ENCODE measurements at regions not wholly inside any gene's neighbourhood (a gene's known extent, or its start where the extent isn't known, plus 50 kb on each side); places are given as distances from the start of the nearest gene placed in this dataset.
"Not testable (repeated sequence)": the region's sequence is repeated elsewhere in the genome, so short reads cannot be mapped to it uniquely, and the experiment has no call there.

DNA sequence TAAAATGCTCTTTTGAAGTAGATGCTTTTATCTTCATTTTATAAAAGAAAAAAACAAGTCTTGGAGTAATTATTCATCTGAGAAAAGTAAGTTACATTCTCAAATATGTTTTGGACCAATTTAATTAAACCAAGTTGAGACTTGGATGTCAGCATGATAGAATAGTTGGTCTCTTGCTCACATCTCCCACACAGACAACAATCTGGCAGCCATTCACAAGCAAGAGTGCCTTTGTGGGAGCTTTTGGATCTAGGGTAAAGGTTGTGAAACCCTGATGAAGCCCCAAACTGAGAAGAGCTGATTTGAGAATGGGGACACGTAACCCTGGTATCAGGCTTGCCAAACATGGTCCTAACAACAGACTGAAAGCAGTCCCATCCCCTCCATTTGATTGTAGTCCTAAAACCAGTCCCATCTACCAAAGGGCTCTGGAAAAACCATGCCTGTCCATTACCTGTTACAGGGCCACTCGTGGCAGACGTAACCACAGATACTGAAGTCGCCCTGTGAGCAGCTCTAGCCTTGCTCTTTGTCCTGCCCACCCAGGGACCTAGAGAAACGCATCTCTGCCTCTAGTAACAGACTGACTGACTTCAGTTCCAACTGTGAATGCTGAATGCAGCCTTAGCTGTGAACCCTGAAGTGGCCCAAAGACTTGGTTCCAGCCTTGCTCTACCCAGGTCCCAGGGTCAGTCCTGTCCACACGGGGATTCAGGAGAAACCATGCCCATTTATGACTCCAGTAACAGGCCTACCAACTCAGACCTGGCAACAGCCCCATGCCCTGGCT, 145.5 kb upstream of the SYNPR start:
- CTCF ChIA-PET = no interaction called here
- ATAC-seq = peak; percentile 14

DNA sequence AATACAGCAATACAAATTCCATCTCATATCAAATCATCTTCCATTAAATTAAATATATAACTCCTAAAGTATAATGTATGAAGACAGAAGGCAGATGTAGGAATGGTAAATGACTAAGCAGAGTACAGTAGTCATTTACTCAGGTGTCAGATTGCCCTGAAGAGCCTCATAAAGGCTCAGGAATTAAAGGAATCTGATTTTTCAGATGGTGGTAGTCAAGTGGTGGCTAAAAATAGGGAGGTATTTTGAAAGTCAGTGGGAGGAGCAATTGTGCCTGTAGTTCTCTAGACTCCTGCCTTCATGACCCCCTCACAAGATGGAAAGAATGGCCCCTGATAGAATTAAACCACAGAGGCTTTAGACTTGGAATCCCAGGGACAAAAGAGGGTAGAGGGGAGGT, 142.7 kb upstream of the SYNPR start:
- Mint-ChIP-seq H3K27me3 (ENCODE audit: low read depth) (no peaks in the 10 kb centered on the region; the same call in 1 of the 2 replicates), H3K9me3 (peaks cover 6% of the 10 kb centered on the region; the same call in 1 of the 2 replicates), H3K27ac (peak overlapping the region; percentile 100), H3K36me3 (peaks cover 4% of the 10 kb centered on the region; the same call in 1 of the 2 replicates), H3K4me3 (peak overlapping the region; percentile 82; the same call in 1 of the 2 replicates), H3K4me1 (peaks cover 45% of the 10 kb centered on the region)
- TF ChIP-seq, protein P1, sequence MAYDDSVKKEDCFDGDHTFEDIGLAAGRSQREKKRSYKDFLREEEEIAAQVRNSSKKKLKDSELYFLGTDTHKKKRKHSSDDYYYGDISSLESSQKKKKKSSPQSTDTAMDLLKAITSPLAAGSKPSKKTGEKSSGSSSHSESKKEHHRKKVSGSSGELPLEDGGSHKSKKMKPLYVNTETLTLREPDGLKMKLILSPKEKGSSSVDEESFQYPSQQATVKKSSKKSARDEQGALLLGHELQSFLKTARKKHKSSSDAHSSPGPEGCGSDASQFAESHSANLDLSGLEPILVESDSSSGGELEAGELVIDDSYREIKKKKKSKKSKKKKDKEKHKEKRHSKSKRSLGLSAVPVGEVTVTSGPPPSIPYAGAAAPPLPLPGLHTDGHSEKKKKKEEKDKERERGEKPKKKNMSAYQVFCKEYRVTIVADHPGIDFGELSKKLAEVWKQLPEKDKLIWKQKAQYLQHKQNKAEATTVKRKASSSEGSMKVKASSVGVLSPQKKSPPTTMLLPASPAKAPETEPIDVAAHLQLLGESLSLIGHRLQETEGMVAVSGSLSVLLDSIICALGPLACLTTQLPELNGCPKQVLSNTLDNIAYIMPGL (CRISPR knock-in tag; IDR thresholded peaks at IDR 0.05) = no peak
- TF ChIP-seq EMX1 (CRISPR knock-in tag; IDR thresholded peaks at IDR 0.05) = no peak
- TF ChIP-seq ZNF138 (CRISPR knock-in tag; conservative IDR thresholded peaks at IDR 0.05) = no peak
- POLR2A ChIA-PET = interaction anchor here (0.6 kb wide), 1 partner anchor 262 kb away, joined by 7 read pairs; no protein-coding TSS in a partner anchor
- DNase-seq (ENCODE audit: low spot score) = no peak
- CTCF ChIA-PET = no interaction called here
- ATAC-seq = peak; percentile 74

More for the DNA sequence above, 145.5 kb upstream of the SYNPR start:
- no peak for TF ChIP-seq FOXJ3 (CRISPR knock-in tag; IDR thresholded peaks at IDR 0.05; ENCODE audit: borderline replicate concordance)
- TF ChIP-seq, protein P2, sequence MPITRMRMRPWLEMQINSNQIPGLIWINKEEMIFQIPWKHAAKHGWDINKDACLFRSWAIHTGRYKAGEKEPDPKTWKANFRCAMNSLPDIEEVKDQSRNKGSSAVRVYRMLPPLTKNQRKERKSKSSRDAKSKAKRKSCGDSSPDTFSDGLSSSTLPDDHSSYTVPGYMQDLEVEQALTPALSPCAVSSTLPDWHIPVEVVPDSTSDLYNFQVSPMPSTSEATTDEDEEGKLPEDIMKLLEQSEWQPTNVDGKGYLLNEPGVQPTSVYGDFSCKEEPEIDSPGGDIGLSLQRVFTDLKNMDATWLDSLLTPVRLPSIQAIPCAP (CRISPR knock-in tag; IDR thresholded peaks at IDR 0.05) = no peak
- TF ChIP-seq ZNF317 (CRISPR knock-in tag; IDR thresholded peaks at IDR 0.05; ENCODE audit: borderline replicate concordance, low read depth) = no peak
- TF ChIP-seq, protein P3, sequence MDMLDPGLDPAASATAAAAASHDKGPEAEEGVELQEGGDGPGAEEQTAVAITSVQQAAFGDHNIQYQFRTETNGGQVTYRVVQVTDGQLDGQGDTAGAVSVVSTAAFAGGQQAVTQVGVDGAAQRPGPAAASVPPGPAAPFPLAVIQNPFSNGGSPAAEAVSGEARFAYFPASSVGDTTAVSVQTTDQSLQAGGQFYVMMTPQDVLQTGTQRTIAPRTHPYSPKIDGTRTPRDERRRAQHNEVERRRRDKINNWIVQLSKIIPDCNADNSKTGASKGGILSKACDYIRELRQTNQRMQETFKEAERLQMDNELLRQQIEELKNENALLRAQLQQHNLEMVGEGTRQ (CRISPR knock-in tag; IDR thresholded peaks at IDR 0.05) = no peak
- no peak for TF ChIP-seq FOXP1 (CRISPR knock-in tag; IDR thresholded peaks at IDR 0.05; ENCODE audit: borderline replicate concordance)
- TF ChIP-seq PRRX2 (CRISPR knock-in tag; IDR thresholded peaks at IDR 0.05) = no peak
- TF ChIP-seq, protein P4, sequence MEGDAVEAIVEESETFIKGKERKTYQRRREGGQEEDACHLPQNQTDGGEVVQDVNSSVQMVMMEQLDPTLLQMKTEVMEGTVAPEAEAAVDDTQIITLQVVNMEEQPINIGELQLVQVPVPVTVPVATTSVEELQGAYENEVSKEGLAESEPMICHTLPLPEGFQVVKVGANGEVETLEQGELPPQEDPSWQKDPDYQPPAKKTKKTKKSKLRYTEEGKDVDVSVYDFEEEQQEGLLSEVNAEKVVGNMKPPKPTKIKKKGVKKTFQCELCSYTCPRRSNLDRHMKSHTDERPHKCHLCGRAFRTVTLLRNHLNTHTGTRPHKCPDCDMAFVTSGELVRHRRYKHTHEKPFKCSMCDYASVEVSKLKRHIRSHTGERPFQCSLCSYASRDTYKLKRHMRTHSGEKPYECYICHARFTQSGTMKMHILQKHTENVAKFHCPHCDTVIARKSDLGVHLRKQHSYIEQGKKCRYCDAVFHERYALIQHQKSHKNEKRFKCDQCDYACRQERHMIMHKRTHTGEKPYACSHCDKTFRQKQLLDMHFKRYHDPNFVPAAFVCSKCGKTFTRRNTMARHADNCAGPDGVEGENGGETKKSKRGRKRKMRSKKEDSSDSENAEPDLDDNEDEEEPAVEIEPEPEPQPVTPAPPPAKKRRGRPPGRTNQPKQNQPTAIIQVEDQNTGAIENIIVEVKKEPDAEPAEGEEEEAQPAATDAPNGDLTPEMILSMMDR (IDR thresholded peaks at IDR 0.05) = no peak
- TF ChIP-seq, protein P5, sequence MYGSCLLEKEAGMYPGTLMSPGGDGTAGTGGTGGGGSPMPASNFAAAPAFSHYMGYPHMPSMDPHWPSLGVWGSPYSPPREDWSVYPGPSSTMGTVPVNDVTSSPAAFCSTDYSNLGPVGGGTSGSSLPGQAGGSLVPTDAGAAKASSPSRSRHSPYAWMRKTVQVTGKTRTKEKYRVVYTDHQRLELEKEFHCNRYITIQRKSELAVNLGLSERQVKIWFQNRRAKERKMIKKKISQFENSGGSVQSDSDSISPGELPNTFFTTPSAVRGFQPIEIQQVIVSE (CRISPR knock-in tag; IDR thresholded peaks at IDR 0.05; ENCODE audit: borderline replicate concordance) = no peak
- TF ChIP-seq, protein P6, sequence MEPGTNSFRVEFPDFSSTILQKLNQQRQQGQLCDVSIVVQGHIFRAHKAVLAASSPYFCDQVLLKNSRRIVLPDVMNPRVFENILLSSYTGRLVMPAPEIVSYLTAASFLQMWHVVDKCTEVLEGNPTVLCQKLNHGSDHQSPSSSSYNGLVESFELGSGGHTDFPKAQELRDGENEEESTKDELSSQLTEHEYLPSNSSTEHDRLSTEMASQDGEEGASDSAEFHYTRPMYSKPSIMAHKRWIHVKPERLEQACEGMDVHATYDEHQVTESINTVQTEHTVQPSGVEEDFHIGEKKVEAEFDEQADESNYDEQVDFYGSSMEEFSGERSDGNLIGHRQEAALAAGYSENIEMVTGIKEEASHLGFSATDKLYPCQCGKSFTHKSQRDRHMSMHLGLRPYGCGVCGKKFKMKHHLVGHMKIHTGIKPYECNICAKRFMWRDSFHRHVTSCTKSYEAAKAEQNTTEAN (CRISPR knock-in tag; IDR thresholded peaks at IDR 0.05) = no peak
- no peaks in the 10 kb centered on the region; the same call in 1 of the 2 replicates for H3K27me3 Mint-ChIP-seq (ENCODE audit: low read depth)
- H3K9me3 Mint-ChIP-seq = peaks cover 3% of the 10 kb centered on the region; the same call in 1 of the 2 replicates
- 0 out of 2 replicates have a peak, but pooled peaks cover 2% of the 10 kb centered on the region for H3K36me3 Mint-ChIP-seq
- POLR2A ChIA-PET = no interaction called here
- no peak overlapping the region for H3K4me3 Mint-ChIP-seq
- H3K4me1 Mint-ChIP-seq = peaks cover 61% of the 10 kb centered on the region
- no peak for DNase-seq (ENCODE audit: low spot score)
- no peak overlapping the region for H3K27ac Mint-ChIP-seq

DNA sequence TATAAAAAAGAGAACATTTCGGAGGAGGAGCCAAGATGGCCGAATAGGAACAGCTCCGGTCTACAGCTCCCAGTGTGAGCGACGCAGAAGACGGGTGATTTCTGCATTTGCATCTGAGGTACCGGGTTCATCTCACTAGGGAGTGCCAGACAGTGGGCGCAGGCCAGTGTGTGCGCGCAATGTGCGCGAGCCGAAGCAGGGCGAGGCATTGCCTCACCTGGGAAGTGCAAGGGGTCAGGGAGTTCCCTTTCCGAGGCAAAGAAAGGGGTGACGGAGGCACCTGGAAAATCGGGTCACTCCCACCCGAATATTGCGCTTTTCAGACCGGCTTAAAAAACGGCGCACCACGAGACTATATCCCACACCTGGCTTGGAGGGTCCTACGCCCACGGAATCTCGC, 141.9 kb upstream of the SYNPR start:
- H3K4me3 Mint-ChIP-seq = peak overlapping the region; percentile 82
- DNase-seq (ENCODE audit: low spot score); H3K36me3 Mint-ChIP-seq; CTCF ChIA-PET; H3K9me3 Mint-ChIP-seq; ATAC-seq; POLR2A ChIA-PET; H3K27me3 Mint-ChIP-seq (ENCODE audit: low read depth): not testable (repeated sequence)
- peak overlapping the region; percentile 100 for H3K27ac Mint-ChIP-seq
- H3K4me1 Mint-ChIP-seq = peaks cover 36% of the 10 kb centered on the region
